Panc1 (cell line): ENCODE measurements at regions not wholly inside any gene's neighbourhood (a gene's known extent, or its start where the extent isn't known, plus 50 kb on each side); places are given as distances from the start of the nearest gene placed in this dataset.

Experiments used
- ATAC-seq: fragments of 200-7000 bp; cut with Tn5 transposase; 2 replicates; pipeline ENCODE4 v1.9.1; 2020; ENCODE audit warnings: mild to moderate bottlenecking, moderate library complexity
- BruUV-seq: library from RNA; stranded (reverse); fragments of 400-500 nt; replicated peaks from 2 replicates; lab custom pipeline; 2021; lab: Mats Ljungman, UMichigan
- CTCF ChIA-PET: fragments of 300-600 bp; sonication (Branson Sonifier 250); formaldehyde crosslinking; loops from one replicate; lab custom pipeline; 2022; ENCODE audit warnings: antibody characterized with exemption; lab: Charles Lee
- POLR2A ChIA-PET: fragments of 300-600 bp; sonication (Branson Sonifier 250); formaldehyde crosslinking; loops from one replicate; lab custom pipeline; 2022; ENCODE audit warnings: antibody characterized with exemption; lab: Charles Lee
- DNase-seq: peaks from one replicate; pipeline ENCODE4 v3.0.0-alpha.2; 2010; ENCODE audit warnings: low read depth, low spot score
- H3K27ac ChIP-seq: 2 replicates; pipeline ENCODE4 v1.5.1; 2011; ENCODE audit warnings: mild to moderate bottlenecking, low read length, inconsistent platforms
- H3K27me3 ChIP-seq: fragments of 200-500 bp; sonication (Bioruptor generic); 2 replicates; pipeline ENCODE4 v1.6.0; 2014; ENCODE audit warnings: low read length, inconsistent platforms; ENCODE audit not compliant: control insufficient read depth, insufficient read depth
- H3K36me3 ChIP-seq: fragments of 200-500 bp; sonication (Bioruptor generic); 2 replicates; pipeline ENCODE4 v1.5.1; 2014; ENCODE audit warnings: inconsistent platforms, mild to moderate bottlenecking, low read length, moderate library complexity; ENCODE audit not compliant: control insufficient read depth, insufficient read depth
- H3K4me1 ChIP-seq: 2 replicates; pipeline ENCODE4 v1.5.1; 2011; ENCODE audit warnings: inconsistent platforms, mild to moderate bottlenecking, low read length, moderate library complexity; ENCODE audit not compliant: control insufficient read depth, insufficient read depth
- H3K4me3 ChIP-seq, 2 experiments: 2 replicates each; pipeline ENCODE4 v1.5.1; 2011 to 2012; ENCODE audit warnings: low read depth in 2 of 2, low read length in 2 of 2, mild to moderate bottlenecking in 2 of 2, inconsistent platforms in 1 of 2, moderate library complexity in 1 of 2
- H3K9me3 ChIP-seq: fragments of 200-500 bp; sonication (Bioruptor generic); 2 replicates; pipeline ENCODE4 v1.5.1; 2014; ENCODE audit warnings: low read depth, mild to moderate bottlenecking, inconsistent platforms, low read length, moderate library complexity; ENCODE audit not compliant: control insufficient read depth, insufficient read depth
- POLR2AphosphoS5 ChIP-seq: IDR thresholded peaks from 2 replicates; pipeline ENCODE4 v1.6.1; 2012; ENCODE audit warnings: mild to moderate bottlenecking, low read depth, low read length, moderate library complexity
- SIN3A ChIP-seq: IDR thresholded peaks from 2 replicates; pipeline ENCODE4 v1.6.1; 2012; ENCODE audit warnings: low read depth, mild to moderate bottlenecking, low read length, moderate library complexity, borderline replicate concordance; ENCODE audit not compliant: insufficient read depth
- TCF7L2 ChIP-seq: IDR thresholded peaks from 2 replicates; pipeline ENCODE4 v1.6.1; 2011; ENCODE audit warnings: mild to moderate bottlenecking, low read depth, low read length, inconsistent platforms
- in situ Hi-C: cut with HindIII; loops from 2 replicates; pipeline ENCODE4 v1.10.0; 2016; ENCODE audit warnings: low sequenced_read_pairs, low pct_unique_long_range_greater_than_20kb
- intact Hi-C: fragments of 100-400 bp; cut with micrococcal nuclease; formaldehyde crosslinking; loops from one replicate; pipeline ENCODE4 v1.10.0; 2022; ENCODE audit not compliant: unreplicated experiment
- TF ChIP-seq, protein P1 (sequence below), 2 experiments: IDR thresholded peaks; 2 replicates each; pipeline ENCODE4 v1.6.1; 2011 to 2012; ENCODE audit warnings: low read depth in 2 of 2, control low read depth in 1 of 2, low read length in 1 of 2, mild to moderate bottlenecking in 1 of 2, moderate library complexity in 1 of 2; ENCODE audit not compliant: insufficient read depth in 1 of 2
- TF ChIP-seq, protein P2 (sequence below): fragments of 450-650 bp; IDR thresholded peaks from 2 replicates; pipeline ENCODE4 v1.5.1; 2017; ENCODE audit warnings: mild to moderate bottlenecking

DNA sequence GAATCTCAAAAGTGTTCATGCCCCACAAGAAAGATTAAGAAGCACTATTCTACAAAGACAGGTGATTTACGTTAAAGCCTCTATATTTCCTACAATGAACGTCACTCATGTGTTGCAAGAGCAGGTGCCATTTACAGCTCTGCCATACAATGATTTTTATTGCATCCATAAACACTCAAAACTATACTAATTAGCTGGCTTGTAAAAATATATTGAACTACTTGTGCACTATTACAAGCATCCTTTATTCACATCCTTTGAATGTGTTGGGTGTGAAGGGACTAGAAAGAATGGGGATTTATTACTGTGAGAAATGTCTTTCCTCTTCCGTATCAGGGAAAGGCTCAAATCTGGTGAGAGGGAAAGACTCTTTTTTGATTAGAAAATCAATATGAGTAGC lies 50.7 kb upstream of the C3orf49 start:
- BruUV-seq: no TSS peak
- intact Hi-C loops: no loop called here
- CTCF ChIA-PET: no interaction called here
- no peaks in the 10 kb centered on the region for H3K9me3 ChIP-seq
- no peak for TF ChIP-seq SIN3A
- TF ChIP-seq, protein P1, sequence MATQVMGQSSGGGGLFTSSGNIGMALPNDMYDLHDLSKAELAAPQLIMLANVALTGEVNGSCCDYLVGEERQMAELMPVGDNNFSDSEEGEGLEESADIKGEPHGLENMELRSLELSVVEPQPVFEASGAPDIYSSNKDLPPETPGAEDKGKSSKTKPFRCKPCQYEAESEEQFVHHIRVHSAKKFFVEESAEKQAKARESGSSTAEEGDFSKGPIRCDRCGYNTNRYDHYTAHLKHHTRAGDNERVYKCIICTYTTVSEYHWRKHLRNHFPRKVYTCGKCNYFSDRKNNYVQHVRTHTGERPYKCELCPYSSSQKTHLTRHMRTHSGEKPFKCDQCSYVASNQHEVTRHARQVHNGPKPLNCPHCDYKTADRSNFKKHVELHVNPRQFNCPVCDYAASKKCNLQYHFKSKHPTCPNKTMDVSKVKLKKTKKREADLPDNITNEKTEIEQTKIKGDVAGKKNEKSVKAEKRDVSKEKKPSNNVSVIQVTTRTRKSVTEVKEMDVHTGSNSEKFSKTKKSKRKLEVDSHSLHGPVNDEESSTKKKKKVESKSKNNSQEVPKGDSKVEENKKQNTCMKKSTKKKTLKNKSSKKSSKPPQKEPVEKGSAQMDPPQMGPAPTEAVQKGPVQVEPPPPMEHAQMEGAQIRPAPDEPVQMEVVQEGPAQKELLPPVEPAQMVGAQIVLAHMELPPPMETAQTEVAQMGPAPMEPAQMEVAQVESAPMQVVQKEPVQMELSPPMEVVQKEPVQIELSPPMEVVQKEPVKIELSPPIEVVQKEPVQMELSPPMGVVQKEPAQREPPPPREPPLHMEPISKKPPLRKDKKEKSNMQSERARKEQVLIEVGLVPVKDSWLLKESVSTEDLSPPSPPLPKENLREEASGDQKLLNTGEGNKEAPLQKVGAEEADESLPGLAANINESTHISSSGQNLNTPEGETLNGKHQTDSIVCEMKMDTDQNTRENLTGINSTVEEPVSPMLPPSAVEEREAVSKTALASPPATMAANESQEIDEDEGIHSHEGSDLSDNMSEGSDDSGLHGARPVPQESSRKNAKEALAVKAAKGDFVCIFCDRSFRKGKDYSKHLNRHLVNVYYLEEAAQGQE (IDR thresholded peaks at IDR 0.05; ENCODE audit: insufficient read depth in 1 of 2, low read depth in 2 of 2, low read length in 1 of 2): no peak
- TF ChIP-seq, protein P2, sequence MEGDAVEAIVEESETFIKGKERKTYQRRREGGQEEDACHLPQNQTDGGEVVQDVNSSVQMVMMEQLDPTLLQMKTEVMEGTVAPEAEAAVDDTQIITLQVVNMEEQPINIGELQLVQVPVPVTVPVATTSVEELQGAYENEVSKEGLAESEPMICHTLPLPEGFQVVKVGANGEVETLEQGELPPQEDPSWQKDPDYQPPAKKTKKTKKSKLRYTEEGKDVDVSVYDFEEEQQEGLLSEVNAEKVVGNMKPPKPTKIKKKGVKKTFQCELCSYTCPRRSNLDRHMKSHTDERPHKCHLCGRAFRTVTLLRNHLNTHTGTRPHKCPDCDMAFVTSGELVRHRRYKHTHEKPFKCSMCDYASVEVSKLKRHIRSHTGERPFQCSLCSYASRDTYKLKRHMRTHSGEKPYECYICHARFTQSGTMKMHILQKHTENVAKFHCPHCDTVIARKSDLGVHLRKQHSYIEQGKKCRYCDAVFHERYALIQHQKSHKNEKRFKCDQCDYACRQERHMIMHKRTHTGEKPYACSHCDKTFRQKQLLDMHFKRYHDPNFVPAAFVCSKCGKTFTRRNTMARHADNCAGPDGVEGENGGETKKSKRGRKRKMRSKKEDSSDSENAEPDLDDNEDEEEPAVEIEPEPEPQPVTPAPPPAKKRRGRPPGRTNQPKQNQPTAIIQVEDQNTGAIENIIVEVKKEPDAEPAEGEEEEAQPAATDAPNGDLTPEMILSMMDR: no peak
- TF ChIP-seq TCF7L2: no peak
- no peak for TF ChIP-seq POLR2AphosphoS5
- in situ Hi-C loops: no loop called here
- no peak for DNase-seq
- ATAC-seq: no peak
- POLR2A ChIA-PET: no interaction called here
- H3K4me1 ChIP-seq: no peaks in the 10 kb centered on the region
- no peaks in the 10 kb centered on the region for H3K36me3 ChIP-seq
- no peak overlapping the region for H3K4me3 ChIP-seq
- no peaks in the 10 kb centered on the region for H3K27me3 ChIP-seq
- H3K27ac ChIP-seq: no peak overlapping the region

DNA sequence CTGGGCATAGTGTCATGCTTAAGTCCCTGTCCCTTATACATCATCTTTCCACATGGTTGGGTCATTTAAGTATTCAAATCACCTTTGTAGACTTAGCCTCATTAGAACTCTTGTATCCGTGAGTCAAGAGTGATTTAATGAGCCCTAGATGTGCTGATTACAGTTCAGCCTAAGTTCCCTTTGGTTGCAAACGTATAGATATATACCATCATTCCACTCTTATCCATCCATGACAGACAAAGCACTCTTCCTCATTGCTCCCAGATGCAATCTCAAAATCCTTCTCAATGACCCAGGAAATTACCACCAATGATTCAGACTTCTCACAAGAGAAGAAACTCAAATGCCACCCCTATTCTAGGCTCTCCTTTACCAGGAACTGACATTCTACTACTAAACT lies 50.2 kb upstream of the C3orf49 start:
- no peaks in the 10 kb centered on the region for H3K27me3 ChIP-seq
- intact Hi-C loops (no loop called here), in situ Hi-C loops (no loop called here)
- no peak for DNase-seq
- ChIA-PET POLR2A (no interaction called here), CTCF (no interaction called here)
- no TSS peak for BruUV-seq
- no peaks in the 10 kb centered on the region for H3K4me1 ChIP-seq
- H3K27ac ChIP-seq: no peak overlapping the region
- H3K9me3 ChIP-seq: no peaks in the 10 kb centered on the region
- no peaks in the 10 kb centered on the region for H3K36me3 ChIP-seq
- ATAC-seq: no peak
- H3K4me3 ChIP-seq: no peak overlapping the region
- TF ChIP-seq POLR2AphosphoS5 (no peak), SIN3A (no peak), TCF7L2 (no peak)
- TF ChIP-seq, protein P2: no peak
- TF ChIP-seq, protein P1 (IDR thresholded peaks at IDR 0.05; ENCODE audit: insufficient read depth in 1 of 2, low read depth in 2 of 2, low read length in 1 of 2): no peak
